ENCODE measurements at regions not wholly inside any gene's neighbourhood (a gene's known extent, or its start where the extent isn't known, plus 50 kb on each side); places are given as distances from the start of the nearest gene placed in this dataset.
"Not testable (repeated sequence)": the region's sequence is repeated elsewhere in the genome, so short reads cannot be mapped to it uniquely, and the experiment has no call there.

- peak in 1 of 4 donors; percentile 30 for DNase-seq (ENCODE audit: low read depth in 4 of 4, low spot score in 3 of 4)
Observed at GRCh38 chr10:35783305-35783838, 141.3 kb upstream of the FZD8 start.

- DNase-seq (ENCODE audit: low read depth in 4 of 4, low spot score in 3 of 4): no peak
Observed at GRCh38 chr10:35781643-35782035, 139.5 kb upstream of the FZD8 start.

GRCh38 chr10:35780970-35781642, 139.0 kb upstream of the FZD8 start:
- no peak for DNase-seq (ENCODE audit: low read depth in 4 of 4, low spot score in 3 of 4)

- no peak for DNase-seq (ENCODE audit: low read depth in 4 of 4, low spot score in 3 of 4)
Observed at GRCh38 chr10:35778306-35778705, 136.2 kb upstream of the FZD8 start.

- DNase-seq (ENCODE audit: low read depth in 4 of 4, low spot score in 3 of 4): not testable (repeated sequence)
Observed at GRCh38 chr10:35776557-35776956, 134.5 kb upstream of the FZD8 start.

GRCh38 chr10:35774109-35774508, 132.0 kb upstream of the FZD8 start:
- no peak for DNase-seq (ENCODE audit: low read depth in 4 of 4, low spot score in 3 of 4)

- no peak for DNase-seq (ENCODE audit: low read depth in 4 of 4, low spot score in 3 of 4)
Observed at GRCh38 chr10:35770817-35771355, 128.8 kb upstream of the FZD8 start.

GRCh38 chr10:35769795-35770194, 127.7 kb upstream of the FZD8 start:
- DNase-seq (ENCODE audit: low read depth in 4 of 4, low spot score in 3 of 4): no peak

- DNase-seq (ENCODE audit: low read depth in 4 of 4, low spot score in 3 of 4): no peak
Observed at GRCh38 chr10:35768731-35769130, 126.6 kb upstream of the FZD8 start.

GRCh38 chr10:35768011-35768410, 125.9 kb upstream of the FZD8 start:
- DNase-seq (ENCODE audit: low read depth in 4 of 4, low spot score in 3 of 4): no peak

GRCh38 chr10:35765996-35766395, 123.9 kb upstream of the FZD8 start:
- no peak for DNase-seq (ENCODE audit: low read depth in 4 of 4, low spot score in 3 of 4)

- DNase-seq (ENCODE audit: low read depth in 4 of 4, low spot score in 3 of 4): no peak
Observed at GRCh38 chr10:35765066-35765527, 123.0 kb upstream of the FZD8 start.

- no peak for DNase-seq (ENCODE audit: low read depth in 4 of 4, low spot score in 3 of 4)
Observed at GRCh38 chr10:35762311-35763030, 120.4 kb upstream of the FZD8 start.

GRCh38 chr10:35758076-35758475, 116.0 kb upstream of the FZD8 start:
- no peak for DNase-seq (ENCODE audit: low read depth in 4 of 4, low spot score in 3 of 4)

GRCh38 chr10:35754519-35754918, 112.4 kb upstream of the FZD8 start:
- no peak for DNase-seq (ENCODE audit: low read depth in 4 of 4, low spot score in 3 of 4)

- DNase-seq (ENCODE audit: low read depth in 4 of 4, low spot score in 3 of 4): no peak
Observed at GRCh38 chr10:35752469-35753461, 110.7 kb upstream of the FZD8 start.

GRCh38 chr10:35751347-35751746, 109.3 kb upstream of the FZD8 start:
- no peak for DNase-seq (ENCODE audit: low read depth in 4 of 4, low spot score in 3 of 4)

GRCh38 chr10:35749230-35749629, 107.1 kb upstream of the FZD8 start:
- no peak for DNase-seq (ENCODE audit: low read depth in 4 of 4, low spot score in 3 of 4)

GRCh38 chr10:35745617-35746403, 103.7 kb upstream of the FZD8 start:
- DNase-seq (ENCODE audit: low read depth in 4 of 4, low spot score in 3 of 4): no peak

- DNase-seq (ENCODE audit: low read depth in 4 of 4, low spot score in 3 of 4): no peak
Observed at GRCh38 chr10:35743851-35744250, 101.8 kb upstream of the FZD8 start.
